Kidney epithelial cell (primary cell): ENCODE measurements at regions not wholly inside any gene's neighbourhood (a gene's known extent, or its start where the extent isn't known, plus 50 kb on each side); places are given as distances from the start of the nearest gene placed in this dataset.

Experiments used
- DNase-seq: peaks from one replicate; pipeline ENCODE4 v3.0.0-alpha.2; 2010; ENCODE audit warnings: low read depth
- H3K27me3 ChIP-seq: 2 replicates; pipeline ENCODE4 v1.6.0; 2011; ENCODE audit warnings: low read length; ENCODE audit not compliant: control insufficient read depth, insufficient read depth
- H3K36me3 ChIP-seq: 2 replicates; pipeline ENCODE4 v1.5.1; 2011; ENCODE audit warnings: low read length; ENCODE audit not compliant: control insufficient read depth, insufficient read depth
- H3K4me3 ChIP-seq: 2 replicates; pipeline ENCODE4 v1.5.1; 2011; ENCODE audit warnings: low read depth, mild to moderate bottlenecking, control low read depth, low read length
- CTCF ChIP-seq: IDR thresholded peaks from 2 replicates; pipeline ENCODE4 v1.5.1; 2011; ENCODE audit warnings: mild to moderate bottlenecking, moderate library complexity, low read length, control low read depth, inconsistent platforms; ENCODE audit not compliant: insufficient read depth, poor library complexity, severe bottlenecking

- no peak for DNase-seq
- Histone ChIP-seq H3K36me3 (no peaks in the 10 kb centered on the region), H3K4me3 (no peak overlapping the region), H3K27me3 (no peaks in the 10 kb centered on the region)
- TF ChIP-seq CTCF = no peak
Measured at GRCh38 chr3:191792580-191792979, 331.6 kb downstream of the PYDC2 start.

GRCh38 chr3:191795196-191795595 is 334.2 kb downstream of the PYDC2 start:
- DNase-seq = no peak
- H3K27me3 ChIP-seq = no peaks in the 10 kb centered on the region
- TF ChIP-seq CTCF = no peak
- H3K4me3 ChIP-seq = no peak overlapping the region
- H3K36me3 ChIP-seq = no peaks in the 10 kb centered on the region

- no peak for DNase-seq
- H3K4me3 ChIP-seq = no peak overlapping the region
- no peak for TF ChIP-seq CTCF
Measured at GRCh38 chr3:191797271-191797670, 336.3 kb downstream of the PYDC2 start.

GRCh38 chr3:191802671-191803070 is 341.7 kb downstream of the PYDC2 start:
- DNase-seq = no peak
- no peak for TF ChIP-seq CTCF
- no peak overlapping the region for H3K4me3 ChIP-seq
- H3K27me3 ChIP-seq = no peaks in the 10 kb centered on the region
- H3K36me3 ChIP-seq = no peaks in the 10 kb centered on the region

More at GRCh38 chr3:191797271-191797670, 336.3 kb downstream of the PYDC2 start:
- H3K27me3 ChIP-seq = no peaks in the 10 kb centered on the region
- no peaks in the 10 kb centered on the region for H3K36me3 ChIP-seq

GRCh38 chr3:191804935-191805334 is 344.0 kb downstream of the PYDC2 start:
- Histone ChIP-seq H3K4me3 (no peak overlapping the region), H3K36me3 (no peaks in the 10 kb centered on the region), H3K27me3 (no peaks in the 10 kb centered on the region)
- TF ChIP-seq CTCF = no peak
- no peak for DNase-seq

- DNase-seq = no peak
- H3K27me3 ChIP-seq = no peaks in the 10 kb centered on the region
- TF ChIP-seq CTCF = no peak
- no peaks in the 10 kb centered on the region for H3K36me3 ChIP-seq
- H3K4me3 ChIP-seq = no peak overlapping the region
Measured at GRCh38 chr3:191808073-191808472, 347.1 kb downstream of the PYDC2 start.
